Fibroblast of villous mesenchyme (primary cell): ENCODE measurements at regions not wholly inside any gene's neighbourhood (a gene's known extent, or its start where the extent isn't known, plus 50 kb on each side); places are given as distances from the start of the nearest gene placed in this dataset.
"Not testable (repeated sequence)": the region's sequence is repeated elsewhere in the genome, so short reads cannot be mapped to it uniquely, and the experiment has no call there.

ENCODE experiments used
- DNase-seq: peaks from one replicate; pipeline ENCODE4 v3.0.0-alpha.2; 2010; ENCODE audit warnings: low read depth
- H3K4me3 ChIP-seq: 2 replicates; pipeline ENCODE4 v1.5.1; 2011; ENCODE audit warnings: low read depth, mild to moderate bottlenecking, low read length
- TF ChIP-seq, protein P1 (sequence below): IDR thresholded peaks from 2 replicates; pipeline ENCODE4 v1.5.1; 2012; ENCODE audit warnings: low read depth, mild to moderate bottlenecking, low read length; ENCODE audit not compliant: insufficient read depth

DNA sequence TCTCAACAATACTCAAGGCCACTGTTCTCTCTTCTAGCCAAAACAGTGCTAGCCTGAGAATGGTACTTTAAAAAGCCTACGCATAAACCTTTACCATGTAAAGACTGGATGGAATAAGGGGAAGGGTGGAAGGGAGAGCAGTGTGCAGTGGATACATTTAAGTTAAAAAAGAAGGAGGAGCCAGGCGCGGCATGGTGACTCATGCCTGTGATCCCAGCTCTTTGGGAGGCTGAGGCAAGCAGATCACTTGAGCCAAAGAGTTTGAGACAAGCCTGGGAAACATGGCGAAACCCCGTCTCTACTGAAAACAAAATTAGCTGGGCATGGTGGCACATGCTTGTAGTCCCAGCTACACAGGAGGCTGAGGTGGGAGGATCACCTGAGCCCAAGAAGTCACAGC is 127.7 kb upstream of the KIF2A start:
- no peak for DNase-seq
- no peak overlapping the region for H3K4me3 ChIP-seq
- TF ChIP-seq, protein P1, sequence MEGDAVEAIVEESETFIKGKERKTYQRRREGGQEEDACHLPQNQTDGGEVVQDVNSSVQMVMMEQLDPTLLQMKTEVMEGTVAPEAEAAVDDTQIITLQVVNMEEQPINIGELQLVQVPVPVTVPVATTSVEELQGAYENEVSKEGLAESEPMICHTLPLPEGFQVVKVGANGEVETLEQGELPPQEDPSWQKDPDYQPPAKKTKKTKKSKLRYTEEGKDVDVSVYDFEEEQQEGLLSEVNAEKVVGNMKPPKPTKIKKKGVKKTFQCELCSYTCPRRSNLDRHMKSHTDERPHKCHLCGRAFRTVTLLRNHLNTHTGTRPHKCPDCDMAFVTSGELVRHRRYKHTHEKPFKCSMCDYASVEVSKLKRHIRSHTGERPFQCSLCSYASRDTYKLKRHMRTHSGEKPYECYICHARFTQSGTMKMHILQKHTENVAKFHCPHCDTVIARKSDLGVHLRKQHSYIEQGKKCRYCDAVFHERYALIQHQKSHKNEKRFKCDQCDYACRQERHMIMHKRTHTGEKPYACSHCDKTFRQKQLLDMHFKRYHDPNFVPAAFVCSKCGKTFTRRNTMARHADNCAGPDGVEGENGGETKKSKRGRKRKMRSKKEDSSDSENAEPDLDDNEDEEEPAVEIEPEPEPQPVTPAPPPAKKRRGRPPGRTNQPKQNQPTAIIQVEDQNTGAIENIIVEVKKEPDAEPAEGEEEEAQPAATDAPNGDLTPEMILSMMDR = no peak

DNA sequence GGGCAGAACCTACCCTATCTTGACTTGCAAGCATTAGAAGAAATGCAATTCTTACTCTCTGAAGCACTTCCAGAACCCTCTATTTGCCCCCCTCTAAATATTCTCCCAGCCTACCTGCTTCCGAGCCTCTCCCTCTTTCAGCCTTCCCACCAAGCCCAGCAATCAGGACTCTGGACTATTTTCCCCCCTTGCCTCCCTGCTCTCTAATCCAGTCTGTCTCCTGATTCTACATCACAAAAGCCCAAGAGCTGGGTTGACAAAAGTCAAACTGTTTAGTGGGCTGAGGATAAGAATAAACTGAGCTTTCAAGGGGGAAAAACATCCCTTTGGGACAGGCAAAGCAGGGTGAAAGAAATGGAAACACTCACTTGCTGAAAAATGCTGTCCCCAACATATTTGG is 123.2 kb upstream of the KIF2A start:
- no peak for DNase-seq
- TF ChIP-seq, protein P1 = no peak
- H3K4me3 ChIP-seq = no peak overlapping the region

DNA sequence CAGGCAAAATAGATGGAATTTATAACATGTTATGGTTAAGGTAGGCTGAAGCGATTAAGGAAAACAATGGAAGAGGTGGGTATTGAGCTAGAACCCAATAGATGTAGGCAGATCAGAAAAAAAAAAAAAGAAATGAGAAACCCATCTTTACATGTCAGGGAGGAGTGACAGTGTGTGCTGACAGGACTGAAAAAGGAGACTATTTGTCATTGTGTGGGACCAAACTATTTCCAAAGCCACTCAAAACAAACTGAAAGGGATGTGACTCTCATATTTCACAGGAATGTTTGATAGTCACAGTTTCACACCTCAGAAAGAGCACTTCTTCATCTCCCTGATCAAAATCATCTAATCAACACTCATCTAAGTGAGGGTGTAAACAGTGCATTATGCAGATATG is 122.3 kb upstream of the KIF2A start:
- TF ChIP-seq, protein P1 = no peak

DNA sequence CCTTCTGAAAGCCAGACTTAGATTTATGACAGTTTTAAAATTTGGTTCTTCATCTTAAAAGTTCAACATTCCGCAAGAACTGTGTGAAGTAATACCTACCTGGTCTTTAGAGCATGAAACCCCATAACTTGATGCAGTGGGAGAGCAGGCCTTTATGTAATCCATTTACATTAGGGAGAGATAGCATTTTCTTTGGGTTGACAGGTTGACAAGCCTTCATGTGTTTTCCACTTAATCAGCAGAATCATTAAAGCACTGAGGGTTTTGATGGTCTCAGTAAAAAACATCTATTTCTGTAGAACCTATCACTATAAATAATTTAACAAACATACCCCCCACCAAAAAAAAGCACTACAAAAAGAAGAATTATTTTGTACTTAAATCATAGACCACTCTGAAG is 121.6 kb upstream of the KIF2A start:
- TF ChIP-seq, protein P1 = no peak
- no peak overlapping the region for H3K4me3 ChIP-seq
- no peak for DNase-seq

More for the DNA sequence above, 122.3 kb upstream of the KIF2A start:
- DNase-seq = no peak
- no peak overlapping the region for H3K4me3 ChIP-seq

DNA sequence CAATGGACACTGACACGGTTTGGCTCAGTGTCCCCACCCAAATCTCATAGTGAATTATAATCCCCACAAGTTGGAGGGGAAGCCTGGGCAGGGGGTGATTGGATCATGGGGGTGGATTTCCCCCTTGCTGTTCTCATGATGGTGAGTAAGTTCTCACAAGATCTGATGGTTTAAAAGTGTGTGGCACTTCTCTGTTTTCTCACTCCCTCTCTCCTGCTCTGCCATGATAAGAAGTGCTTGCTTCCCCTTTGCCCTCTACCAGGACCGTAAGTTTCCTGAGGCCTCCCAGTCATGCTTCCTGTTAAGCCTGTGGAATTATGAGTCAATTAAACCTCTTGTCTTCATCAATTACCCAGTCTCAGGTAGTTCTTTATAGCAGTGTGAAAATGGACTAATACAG is 115.8 kb upstream of the KIF2A start:
- no peak for DNase-seq
- TF ChIP-seq, protein P1 = no peak
- H3K4me3 ChIP-seq = no peak overlapping the region

DNA sequence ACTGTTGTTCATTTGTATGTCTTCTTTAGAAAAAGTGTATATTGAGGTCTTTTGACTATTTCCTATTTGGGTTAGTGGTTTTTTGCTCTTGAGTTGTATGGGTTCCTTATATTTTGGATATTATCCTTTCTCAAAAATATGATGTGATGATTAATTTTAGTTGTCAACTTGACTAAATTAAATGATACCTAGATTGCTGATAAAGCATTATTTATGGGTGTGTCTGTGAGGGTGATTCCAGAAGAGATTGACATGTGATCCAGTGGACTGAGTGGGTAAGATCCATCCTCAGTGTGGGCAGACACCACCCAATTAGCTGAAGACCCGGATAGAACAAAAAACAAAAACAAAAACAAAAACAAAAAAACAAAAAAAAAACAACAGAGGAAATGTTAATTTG is 115.1 kb upstream of the KIF2A start:
- TF ChIP-seq, protein P1 = no peak
- no peak overlapping the region for H3K4me3 ChIP-seq
- DNase-seq = no peak

DNA sequence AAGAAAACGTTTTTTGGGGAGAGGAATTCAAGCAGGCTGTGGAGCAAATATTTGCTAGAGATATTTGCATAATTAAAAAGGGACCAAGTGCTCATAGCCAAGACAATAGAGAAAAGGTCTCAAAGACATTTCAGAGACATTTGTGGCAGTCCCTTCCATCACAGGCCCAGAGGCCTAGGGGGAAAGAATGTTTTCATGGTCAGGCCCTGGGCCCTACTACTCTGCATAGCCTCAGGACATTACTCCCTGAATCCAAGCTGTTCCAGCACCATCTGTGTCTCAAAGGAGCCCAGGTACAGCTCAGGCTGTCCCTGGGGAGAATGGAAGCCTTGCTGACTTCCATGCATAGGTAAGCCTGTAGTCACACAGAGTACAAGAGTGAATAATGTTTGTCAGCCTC is 113.0 kb upstream of the KIF2A start:
- no peak for DNase-seq
- H3K4me3 ChIP-seq = no peak overlapping the region
- TF ChIP-seq, protein P1 = no peak

DNA sequence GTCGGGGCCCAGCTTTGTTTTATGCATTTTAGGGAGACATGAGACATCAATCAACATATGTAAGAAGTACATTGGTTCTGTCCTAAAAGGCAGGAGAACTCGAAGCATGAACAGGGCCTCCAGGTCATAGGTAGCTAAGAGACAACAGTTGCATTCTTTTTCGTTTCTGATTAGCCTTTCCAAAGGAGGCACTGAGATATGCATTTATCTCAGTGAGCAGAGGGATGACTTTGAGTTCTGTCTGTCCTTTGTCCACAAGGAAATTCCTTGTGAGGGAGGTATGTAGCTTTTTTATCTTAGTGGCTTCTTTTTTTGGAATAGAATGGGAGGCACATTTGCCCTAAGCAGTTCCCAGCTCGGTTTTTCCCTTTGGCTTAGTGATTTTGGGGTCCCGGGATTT is 109.5 kb upstream of the KIF2A start:
- DNase-seq, H3K4me3 ChIP-seq: not testable (repeated sequence)
